ENCODE measurements at regions not wholly inside any gene's neighbourhood (a gene's known extent, or its start where the extent isn't known, plus 50 kb on each side); places are given as distances from the start of the nearest gene placed in this dataset.

DNA sequence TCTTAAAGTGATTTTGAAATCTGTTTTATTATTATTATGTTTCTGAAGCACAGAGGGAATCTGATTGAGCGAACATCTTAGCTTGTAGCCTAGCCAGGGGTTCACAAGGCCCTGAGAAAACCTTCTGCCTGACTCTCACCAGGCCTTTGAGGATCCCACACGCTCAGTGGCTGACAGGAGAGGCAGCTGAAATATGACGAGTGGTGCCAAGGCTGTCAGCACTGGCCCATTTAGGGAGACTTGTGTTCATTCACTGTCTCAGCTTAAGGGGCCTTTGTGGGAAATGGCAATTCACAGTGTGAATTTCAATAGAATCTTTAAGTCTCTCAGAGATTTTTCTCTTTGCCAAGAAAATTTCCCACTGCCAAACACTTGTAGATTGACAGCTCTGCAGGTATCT lies 770.9 kb downstream of the TUSC7 start:
- TF ChIP-seq POLR2A (IDR thresholded peaks at IDR 0.05; ENCODE audit: low read length) (no peak), GATA1 (IDR thresholded peaks at IDR 0.05; ENCODE audit: low read depth, low read length) (no peak)
